Activated naive CD4-positive, alpha-beta T cell treated with anti-CD3 and anti-CD28 coated beads, Interleukin-2, amount 10 ng/mL, durations not matched to agents 7 days and 5 days (primary cell): ENCODE measurements at regions not wholly inside any gene's neighbourhood (a gene's known extent, or its start where the extent isn't known, plus 50 kb on each side); places are given as distances from the start of the nearest gene placed in this dataset.

Experiments used
- CTCF ChIA-PET: fragments of 350-600 bp; sonication (Branson Sonifier 250); formaldehyde crosslinking; loops from one replicate; lab custom pipeline; 2021; ENCODE audit warnings: antibody characterized with exemption; lab: Charles Lee
- DNase-seq: peaks from one replicate; pipeline ENCODE4 v3.0.0-alpha.2; 2020
- H3K27ac Mint-ChIP-seq: one replicate; pipeline ENCODE4 v1.8.0; 2021; ENCODE audit warnings: mild to moderate bottlenecking, moderate library complexity, mixed read lengths
- H3K27me3 Mint-ChIP-seq: one replicate; pipeline ENCODE4 v1.8.0; 2021; ENCODE audit warnings: mild to moderate bottlenecking, mixed read lengths
- H3K36me3 Mint-ChIP-seq: one replicate; pipeline ENCODE4 v1.8.0; 2021; ENCODE audit warnings: mixed read lengths
- H3K4me1 Mint-ChIP-seq: one replicate; pipeline ENCODE4 v1.8.0; 2021; ENCODE audit warnings: mixed read lengths
- H3K4me3 Mint-ChIP-seq: one replicate; pipeline ENCODE4 v1.8.0; 2021; ENCODE audit warnings: mild to moderate bottlenecking, moderate library complexity, mixed read lengths
- H3K9me3 Mint-ChIP-seq: one replicate; pipeline ENCODE4 v1.8.0; 2021; ENCODE audit warnings: mixed read lengths

- Mint-ChIP-seq H3K36me3 (no peaks in the 10 kb centered on the region), H3K27me3 (no peaks in the 10 kb centered on the region), H3K27ac (no peak overlapping the region), H3K4me1 (peaks cover 3% of the 10 kb centered on the region), H3K4me3 (no peak overlapping the region), H3K9me3 (no peaks in the 10 kb centered on the region)
- no peak for DNase-seq
- CTCF ChIA-PET = no interaction called here
These were observed 176.8 kb upstream of the SETBP1 start for GRCh38 chr18:44503854-44504253.

DNA sequence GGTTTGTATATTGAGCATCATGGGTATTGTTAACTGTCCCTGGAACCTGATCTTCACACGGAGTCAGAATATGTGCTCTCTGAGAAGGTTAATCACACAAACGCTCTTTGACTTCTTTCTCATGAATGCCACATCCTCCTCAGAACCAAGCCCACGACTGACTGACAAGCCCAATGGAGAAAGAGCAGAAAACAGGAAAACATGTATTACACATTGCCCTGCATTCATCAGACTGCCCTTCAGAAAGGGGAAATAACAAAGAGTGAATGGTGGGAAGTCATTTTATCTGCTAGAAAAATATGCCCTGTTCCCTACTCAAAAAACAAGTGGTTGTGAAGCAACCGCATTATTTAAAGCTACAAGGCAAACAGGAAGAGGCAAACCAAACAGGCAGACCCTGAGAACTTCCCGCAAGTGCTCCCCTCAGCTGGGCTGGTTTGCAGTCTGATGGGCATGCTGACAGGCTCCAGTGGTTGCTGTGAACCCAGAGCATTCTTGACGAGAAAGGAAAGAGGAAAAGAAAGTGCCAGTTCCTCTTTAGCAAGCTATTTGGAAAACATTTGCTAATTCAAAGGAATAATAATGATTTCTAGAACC, 172.9 kb upstream of the SETBP1 start:
- CTCF ChIA-PET = no interaction called here
- no peaks in the 10 kb centered on the region for H3K4me1 Mint-ChIP-seq
- H3K9me3 Mint-ChIP-seq = no peaks in the 10 kb centered on the region
- no peak overlapping the region for H3K4me3 Mint-ChIP-seq
- no peaks in the 10 kb centered on the region for H3K36me3 Mint-ChIP-seq
- DNase-seq = no peak
- no peaks in the 10 kb centered on the region for H3K27me3 Mint-ChIP-seq
- H3K27ac Mint-ChIP-seq = no peak overlapping the region

DNA sequence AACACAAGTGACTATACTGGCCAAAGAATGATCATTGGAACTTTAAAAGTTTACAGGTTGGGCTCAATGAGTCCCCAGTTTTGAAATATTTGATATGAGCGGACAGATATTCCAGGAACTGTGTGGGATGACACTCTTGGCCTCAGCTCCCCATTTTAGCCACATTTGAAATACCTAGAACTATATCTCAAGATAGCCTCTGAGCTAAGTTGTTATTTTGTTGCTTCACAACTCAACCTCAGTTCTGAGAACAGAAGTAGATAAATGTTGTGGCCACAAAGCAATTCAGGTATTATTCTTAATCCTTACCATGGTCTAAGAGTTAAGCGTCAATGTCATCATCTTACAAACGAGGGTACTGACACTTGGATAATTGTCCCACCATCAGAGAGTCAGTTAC, 172.2 kb upstream of the SETBP1 start:
- H3K27me3 Mint-ChIP-seq = no peaks in the 10 kb centered on the region
- H3K9me3 Mint-ChIP-seq = no peaks in the 10 kb centered on the region
- no peaks in the 10 kb centered on the region for H3K4me1 Mint-ChIP-seq
- no peaks in the 10 kb centered on the region for H3K36me3 Mint-ChIP-seq
- CTCF ChIA-PET = no interaction called here
- no peak overlapping the region for H3K27ac Mint-ChIP-seq
- H3K4me3 Mint-ChIP-seq = no peak overlapping the region
- no peak for DNase-seq

GRCh38 chr18:44509048-44509447, 171.6 kb upstream of the SETBP1 start:
- no peaks in the 10 kb centered on the region for H3K36me3 Mint-ChIP-seq
- no peaks in the 10 kb centered on the region for H3K27me3 Mint-ChIP-seq
- DNase-seq = no peak
- no peak overlapping the region for H3K4me3 Mint-ChIP-seq
- H3K9me3 Mint-ChIP-seq = no peaks in the 10 kb centered on the region
- no peaks in the 10 kb centered on the region for H3K4me1 Mint-ChIP-seq
- CTCF ChIA-PET = no interaction called here
- H3K27ac Mint-ChIP-seq = no peak overlapping the region

GRCh38 chr18:44510390-44510789, 170.3 kb upstream of the SETBP1 start:
- Mint-ChIP-seq H3K27ac (no peak overlapping the region), H3K4me1 (no peaks in the 10 kb centered on the region), H3K36me3 (no peaks in the 10 kb centered on the region), H3K9me3 (no peaks in the 10 kb centered on the region), H3K4me3 (no peak overlapping the region), H3K27me3 (no peaks in the 10 kb centered on the region)
- no peak for DNase-seq
- CTCF ChIA-PET = no interaction called here

GRCh38 chr18:44513233-44513632, 167.5 kb upstream of the SETBP1 start:
- H3K36me3 Mint-ChIP-seq = no peaks in the 10 kb centered on the region
- no peaks in the 10 kb centered on the region for H3K4me1 Mint-ChIP-seq
- CTCF ChIA-PET = no interaction called here
- no peak overlapping the region for H3K4me3 Mint-ChIP-seq
- H3K27me3 Mint-ChIP-seq = no peaks in the 10 kb centered on the region
- DNase-seq = no peak
- H3K9me3 Mint-ChIP-seq = no peaks in the 10 kb centered on the region
- no peak overlapping the region for H3K27ac Mint-ChIP-seq

GRCh38 chr18:44514106-44514505, 166.6 kb upstream of the SETBP1 start:
- no peaks in the 10 kb centered on the region for H3K36me3 Mint-ChIP-seq
- H3K27me3 Mint-ChIP-seq = no peaks in the 10 kb centered on the region
- H3K4me1 Mint-ChIP-seq = no peaks in the 10 kb centered on the region
- CTCF ChIA-PET = interaction anchor here (0.6 kb wide), 1 partner anchor 30 kb away, joined by 3 read pairs; no protein-coding TSS in a partner anchor
- H3K4me3 Mint-ChIP-seq = no peak overlapping the region
- H3K27ac Mint-ChIP-seq = no peak overlapping the region
- no peak for DNase-seq
- no peaks in the 10 kb centered on the region for H3K9me3 Mint-ChIP-seq

GRCh38 chr18:44514766-44515165, 165.9 kb upstream of the SETBP1 start:
- CTCF ChIA-PET = no interaction called here
- no peaks in the 10 kb centered on the region for H3K4me1 Mint-ChIP-seq

DNA sequence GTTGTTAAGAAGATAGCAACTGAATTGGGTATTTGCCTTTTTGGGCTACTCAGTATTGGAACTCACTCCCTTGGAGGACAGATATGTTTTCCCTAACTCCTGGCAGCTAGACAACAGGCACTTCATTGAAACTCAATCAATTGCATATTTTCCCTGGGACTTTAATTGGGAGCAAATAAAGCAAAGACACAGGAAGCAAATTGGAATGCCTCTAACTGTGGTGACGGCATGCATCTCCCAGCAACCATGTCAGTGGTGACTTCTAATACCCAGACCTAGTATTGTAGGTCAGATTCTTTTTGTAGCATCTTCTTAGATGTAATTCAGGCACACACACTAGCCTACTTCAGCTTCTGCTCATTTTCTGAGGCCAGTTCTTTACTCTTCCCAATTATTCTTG, 164.2 kb upstream of the SETBP1 start:
- Mint-ChIP-seq H3K27ac (no peak overlapping the region), H3K36me3 (no peaks in the 10 kb centered on the region), H3K9me3 (no peaks in the 10 kb centered on the region), H3K4me1 (no peaks in the 10 kb centered on the region), H3K4me3 (no peak overlapping the region), H3K27me3 (no peaks in the 10 kb centered on the region)
- CTCF ChIA-PET = no interaction called here
- no peak for DNase-seq

More at GRCh38 chr18:44514766-44515165, 165.9 kb upstream of the SETBP1 start:
- no peak for DNase-seq
- H3K4me3 Mint-ChIP-seq = no peak overlapping the region
- no peaks in the 10 kb centered on the region for H3K9me3 Mint-ChIP-seq
- no peaks in the 10 kb centered on the region for H3K27me3 Mint-ChIP-seq
- H3K36me3 Mint-ChIP-seq = no peaks in the 10 kb centered on the region
- H3K27ac Mint-ChIP-seq = no peak overlapping the region

GRCh38 chr18:44517136-44517535, 163.6 kb upstream of the SETBP1 start:
- H3K4me1 Mint-ChIP-seq = no peaks in the 10 kb centered on the region
- H3K36me3 Mint-ChIP-seq = no peaks in the 10 kb centered on the region
- CTCF ChIA-PET = no interaction called here
- no peaks in the 10 kb centered on the region for H3K27me3 Mint-ChIP-seq
- H3K27ac Mint-ChIP-seq = no peak overlapping the region
- no peaks in the 10 kb centered on the region for H3K9me3 Mint-ChIP-seq
- DNase-seq = no peak
- no peak overlapping the region for H3K4me3 Mint-ChIP-seq

DNA sequence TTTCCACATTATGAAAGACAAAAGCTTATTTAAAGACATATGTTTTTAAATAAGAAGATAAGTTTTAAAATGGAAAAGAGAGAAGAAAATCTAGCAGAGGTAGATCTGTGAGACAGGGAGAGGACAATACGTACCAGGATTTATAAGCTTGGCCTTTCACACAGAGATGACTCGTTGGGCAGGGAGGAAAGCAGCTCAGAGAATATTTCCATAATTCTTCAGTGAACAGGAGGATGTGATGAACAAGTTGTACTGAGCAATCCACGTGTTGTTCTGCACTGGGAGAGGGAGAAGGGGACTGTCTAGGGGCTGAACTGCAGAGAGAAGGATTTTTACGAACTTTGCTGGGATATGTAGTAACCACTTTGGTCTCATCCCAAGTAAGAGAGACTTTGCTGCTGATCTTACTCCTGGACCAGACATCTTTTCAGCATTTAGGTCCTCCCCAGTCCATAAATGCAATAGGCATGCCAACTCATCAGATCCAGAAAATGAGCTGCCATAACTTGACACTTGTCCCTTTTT, 162.5 kb upstream of the SETBP1 start:
- H3K4me1 Mint-ChIP-seq = no peaks in the 10 kb centered on the region
- DNase-seq = no peak
- no peaks in the 10 kb centered on the region for H3K36me3 Mint-ChIP-seq
- CTCF ChIA-PET = no interaction called here
- H3K27me3 Mint-ChIP-seq = no peaks in the 10 kb centered on the region
- no peaks in the 10 kb centered on the region for H3K9me3 Mint-ChIP-seq
- H3K4me3 Mint-ChIP-seq = no peak overlapping the region
- H3K27ac Mint-ChIP-seq = no peak overlapping the region

DNA sequence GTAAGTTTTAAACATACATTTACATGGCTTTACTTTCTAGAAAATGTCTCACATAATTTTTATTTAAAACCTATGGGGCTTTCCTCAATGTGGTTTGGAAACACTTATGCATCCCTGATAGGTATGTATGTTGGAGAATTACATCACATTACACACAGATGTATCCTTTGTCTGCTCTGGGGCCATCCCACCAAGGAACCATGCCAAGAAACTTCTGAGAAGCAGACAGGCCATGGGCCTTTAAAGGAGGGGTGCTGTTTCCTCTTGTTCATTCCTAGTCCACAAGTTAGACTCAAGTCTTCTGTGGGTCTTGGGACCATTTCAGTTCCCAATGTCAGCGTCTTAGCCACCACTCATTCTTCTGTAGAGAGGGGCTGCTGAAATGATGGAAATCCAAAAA, 162.0 kb upstream of the SETBP1 start:
- DNase-seq = no peak
- H3K4me3 Mint-ChIP-seq = no peak overlapping the region

DNA sequence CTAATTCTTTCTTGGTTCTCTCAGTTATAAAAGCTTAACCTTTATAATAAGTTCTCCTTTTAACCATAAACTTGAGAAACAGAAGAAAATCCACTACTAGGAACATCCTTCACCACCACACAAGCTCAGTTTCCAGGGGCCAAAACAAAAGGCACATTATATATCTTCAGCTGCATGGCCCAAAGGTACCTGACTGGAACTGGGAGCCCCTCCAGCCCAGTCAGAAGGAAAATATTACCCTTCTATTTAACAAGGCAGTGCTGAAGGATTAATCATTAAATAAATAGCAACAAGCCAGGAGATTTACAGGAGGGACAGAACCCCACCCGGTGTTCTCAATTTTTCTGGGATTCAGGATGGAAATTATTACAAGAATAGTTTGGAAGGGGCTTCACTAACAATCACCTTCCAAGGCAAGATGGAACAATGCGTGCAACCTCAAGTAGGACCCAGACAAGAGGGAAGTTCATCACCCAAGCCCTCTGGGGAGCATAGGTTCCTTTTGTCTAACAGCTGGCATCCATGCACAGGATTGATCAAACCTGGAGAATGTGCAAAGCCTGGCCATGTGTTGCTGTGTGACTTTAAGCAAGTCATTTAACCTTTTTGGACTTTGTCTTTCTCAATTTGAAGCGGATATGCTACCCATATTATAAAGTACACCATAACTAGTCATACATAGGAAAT, 159.6 kb upstream of the SETBP1 start:
- Mint-ChIP-seq H3K27ac (no peak overlapping the region), H3K4me1 (no peaks in the 10 kb centered on the region), H3K36me3 (no peaks in the 10 kb centered on the region), H3K4me3 (no peak overlapping the region), H3K9me3 (no peaks in the 10 kb centered on the region), H3K27me3 (no peaks in the 10 kb centered on the region)
- no peak for DNase-seq
- CTCF ChIA-PET = no interaction called here

More for the DNA sequence above, 162.0 kb upstream of the SETBP1 start:
- Mint-ChIP-seq H3K27ac (no peak overlapping the region), H3K27me3 (no peaks in the 10 kb centered on the region), H3K36me3 (no peaks in the 10 kb centered on the region), H3K9me3 (no peaks in the 10 kb centered on the region), H3K4me1 (no peaks in the 10 kb centered on the region)
- CTCF ChIA-PET = no interaction called here

DNA sequence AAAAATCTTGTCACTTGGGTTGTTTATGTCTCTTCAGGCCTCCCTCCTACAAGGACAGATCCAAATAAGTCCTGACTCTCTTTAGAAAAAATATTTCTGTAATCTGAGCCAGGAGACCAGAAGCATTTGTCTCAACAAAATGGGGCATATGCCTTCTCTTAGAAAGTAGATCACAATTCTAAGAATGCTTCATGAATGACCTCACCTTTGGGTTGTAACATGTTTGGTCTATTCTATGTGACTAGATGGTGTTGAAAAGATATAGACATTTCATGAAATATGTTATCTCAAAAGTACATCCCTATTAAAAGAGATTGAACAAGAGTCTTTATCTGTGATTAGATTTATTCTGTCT, 159.0 kb upstream of the SETBP1 start:
- Mint-ChIP-seq H3K27ac (no peak overlapping the region), H3K4me3 (no peak overlapping the region), H3K36me3 (no peaks in the 10 kb centered on the region), H3K27me3 (no peaks in the 10 kb centered on the region), H3K9me3 (no peaks in the 10 kb centered on the region), H3K4me1 (no peaks in the 10 kb centered on the region)
- no peak for DNase-seq
- CTCF ChIA-PET = no interaction called here

DNA sequence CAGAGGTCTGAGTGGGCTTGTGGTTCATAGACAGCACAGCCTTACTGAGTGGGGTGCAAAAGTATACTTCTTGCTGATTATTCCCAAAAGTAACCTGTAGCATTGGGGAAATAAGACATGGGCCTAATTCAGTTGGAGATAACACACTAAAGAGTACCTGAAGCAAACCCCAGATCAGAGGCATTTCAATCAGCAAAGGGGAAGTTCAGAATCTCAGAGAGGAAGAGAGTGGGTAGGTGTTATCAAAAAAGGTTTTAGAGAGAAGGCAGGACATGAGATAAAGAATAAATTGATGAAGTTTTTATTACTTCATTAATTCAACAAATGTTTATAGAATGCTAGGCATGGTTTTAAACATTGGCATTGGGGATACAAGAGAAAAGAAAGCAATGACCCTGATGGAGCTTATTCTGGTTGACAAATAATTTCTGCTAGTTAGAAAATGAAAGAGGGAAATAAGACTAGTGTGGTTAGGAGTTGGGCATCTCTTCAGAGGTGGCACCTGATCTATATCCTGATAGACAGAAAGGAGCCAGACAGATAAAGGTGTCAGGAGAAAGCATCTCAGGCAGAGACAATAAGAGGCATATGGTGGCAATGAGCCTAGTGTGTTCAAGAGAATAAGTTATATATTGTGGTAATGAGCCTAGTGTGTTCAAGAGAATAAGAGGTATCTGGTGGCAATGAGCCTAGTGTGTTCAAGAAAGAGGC, 153.8 kb upstream of the SETBP1 start:
- H3K27me3 Mint-ChIP-seq = no peaks in the 10 kb centered on the region
- DNase-seq = no peak
- H3K27ac Mint-ChIP-seq = no peak overlapping the region
- no peaks in the 10 kb centered on the region for H3K9me3 Mint-ChIP-seq
- CTCF ChIA-PET = no interaction called here
- H3K36me3 Mint-ChIP-seq = no peaks in the 10 kb centered on the region
- H3K4me1 Mint-ChIP-seq = no peaks in the 10 kb centered on the region
- H3K4me3 Mint-ChIP-seq = no peak overlapping the region
